Neural cell (in vitro differentiated cells): ENCODE measurements at regions not wholly inside any gene's neighbourhood (a gene's known extent, or its start where the extent isn't known, plus 50 kb on each side); places are given as distances from the start of the nearest gene placed in this dataset.

Source experiments
- H2AFZ ChIP-seq: fragments of 200-600, 300-800 bp; sonication (generic), shearing (Covaris generic); 2 replicates; pipeline ENCODE4 v1.6.0; 2014; ENCODE audit warnings: low read depth, mild to moderate bottlenecking, antibody characterized with exemption, low read length, moderate library complexity
- H3F3A ChIP-seq: fragments of 200-600 bp; shearing (Covaris generic); 2 replicates; pipeline ENCODE4 v1.6.1; 2016; ENCODE audit warnings: mild to moderate bottlenecking, moderate library complexity, mixed read lengths, antibody characterized with exemption, low read length; ENCODE audit not compliant: insufficient read depth, poor library complexity, severe bottlenecking
- H3K27ac ChIP-seq: fragments of 200-600, 300-800 bp; sonication (generic), shearing (Covaris generic); 2 replicates; pipeline ENCODE4 v1.5.1; 2014; ENCODE audit warnings: mild to moderate bottlenecking, low read length, moderate library complexity
- H3K27me3 ChIP-seq: fragments of 300-800, 200-600 bp; sonication (generic), shearing (Covaris generic); 2 replicates; pipeline ENCODE4 v1.6.0; 2014; ENCODE audit warnings: mild to moderate bottlenecking, low read depth, low read length, moderate library complexity; ENCODE audit not compliant: insufficient read depth
- H3K36me3 ChIP-seq: fragments of 300-800, 200-600 bp; sonication (generic), shearing (Covaris generic); 2 replicates; pipeline ENCODE4 v1.5.1; 2014; ENCODE audit warnings: mild to moderate bottlenecking, antibody characterized with exemption, low read length, moderate library complexity; ENCODE audit not compliant: insufficient read depth
- H3K4me2 ChIP-seq: fragments of 300-800, 200-600 bp; sonication (generic), shearing (Covaris generic); 2 replicates; pipeline ENCODE4 v1.6.0; 2014; ENCODE audit warnings: mild to moderate bottlenecking, low read length
- H3K4me3 ChIP-seq: fragments of 300-800, 200-600 bp; sonication (generic), shearing (Covaris generic); 2 replicates; pipeline ENCODE4 v1.5.1; 2014; ENCODE audit warnings: mild to moderate bottlenecking, low read length, moderate library complexity
- H3K79me2 ChIP-seq: fragments of 200-600 bp; shearing (Covaris generic); replicated peaks from 2 replicates; pipeline ENCODE4 v1.6.0; 2014; ENCODE audit warnings: mild to moderate bottlenecking, low read length, moderate library complexity; ENCODE audit not compliant: insufficient read depth
- H3K9ac ChIP-seq: fragments of 300-800, 200-600 bp; sonication (generic), shearing (Covaris generic); 2 replicates; pipeline ENCODE4 v1.6.1; 2016; ENCODE audit warnings: mild to moderate bottlenecking, low read length, mixed read lengths
- H3K9me2 ChIP-seq: fragments of 200-600 bp; shearing (Covaris generic); 2 replicates; pipeline ENCODE4 v1.6.1; 2016; ENCODE audit warnings: mild to moderate bottlenecking, low read length, mixed read lengths; ENCODE audit not compliant: insufficient read depth
- H3K9me3 ChIP-seq: fragments of 200-600, 300-800 bp; sonication (generic), shearing (Covaris generic); 2 replicates; pipeline ENCODE4 v1.6.1; 2016; ENCODE audit warnings: mild to moderate bottlenecking, mixed run types, low read length, moderate library complexity, mixed read lengths
- H4K20me1 ChIP-seq: fragments of 200-600 bp; shearing (Covaris generic); 2 replicates; pipeline ENCODE4 v1.6.1; 2016; ENCODE audit warnings: mild to moderate bottlenecking, mixed run types; ENCODE audit not compliant: insufficient read depth
- EP300 ChIP-seq: fragments of 450-650 bp; conservative IDR thresholded peaks from 2 replicates; pipeline ENCODE4 v1.6.1; 2014; ENCODE audit warnings: antibody characterized with exemption, mild to moderate bottlenecking, moderate library complexity; ENCODE audit not compliant: poor library complexity, severe bottlenecking
- EZH2 ChIP-seq: fragments of 200-600, 300-800 bp; shearing (Covaris generic), sonication (generic); IDR thresholded peaks from 2 replicates; pipeline ENCODE4 v1.6.1; 2014; ENCODE audit warnings: antibody characterized with exemption, low read length, borderline replicate concordance, mild to moderate bottlenecking; ENCODE audit not compliant: insufficient read depth, poor library complexity, severe bottlenecking
- MXI1 ChIP-seq: fragments of 450-650 bp; conservative IDR thresholded peaks from 2 replicates; pipeline ENCODE4 v1.6.1; 2014; ENCODE audit warnings: antibody characterized with exemption, mild to moderate bottlenecking; ENCODE audit not compliant: poor library complexity, severe bottlenecking
- POLR2AphosphoS5 ChIP-seq: IDR thresholded peaks from 2 replicates; pipeline ENCODE4 v1.6.1; 2012
- RAD21 ChIP-seq: fragments of 450-650 bp; conservative IDR thresholded peaks from 2 replicates; pipeline ENCODE4 v1.6.1; 2014; ENCODE audit warnings: antibody characterized with exemption, mild to moderate bottlenecking, moderate library complexity
- SMC3 ChIP-seq: fragments of 450-650 bp; conservative IDR thresholded peaks from 2 replicates; pipeline ENCODE4 v1.6.1; 2014; ENCODE audit warnings: antibody characterized with exemption, mild to moderate bottlenecking, moderate library complexity; ENCODE audit not compliant: poor library complexity
- TAF1 ChIP-seq: IDR thresholded peaks from 2 replicates; pipeline ENCODE4 v1.6.1; 2012; ENCODE audit warnings: low read depth
- TF ChIP-seq, protein P1 (sequence below): fragments of 450-650 bp; IDR thresholded peaks from 2 replicates; pipeline ENCODE4 v1.5.1; 2014; ENCODE audit warnings: antibody characterized with exemption, mild to moderate bottlenecking, moderate library complexity; ENCODE audit not compliant: poor library complexity, severe bottlenecking
- TF ChIP-seq, protein P2 (sequence below): IDR thresholded peaks from 2 replicates; pipeline ENCODE4 v1.6.1; 2012; ENCODE audit warnings: borderline replicate concordance

DNA sequence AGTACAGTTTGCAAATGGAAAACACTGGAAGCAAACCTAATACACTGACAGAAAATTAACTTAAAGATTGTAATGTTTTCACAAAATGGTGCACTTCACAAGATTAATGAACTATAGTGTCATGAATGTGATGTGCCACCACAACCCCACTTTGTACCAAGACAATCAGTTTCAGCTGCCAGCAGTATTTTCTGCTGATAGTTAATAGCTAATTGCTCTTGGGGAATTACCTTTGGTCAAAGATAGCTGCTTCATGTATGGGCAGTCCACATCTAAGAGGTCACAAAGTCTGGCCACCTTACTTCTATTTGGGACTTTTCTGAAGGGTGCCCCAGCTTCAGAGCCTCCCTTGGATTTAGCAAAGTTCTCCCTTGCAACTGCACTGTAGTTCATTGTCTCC is 254.0 kb downstream of the CALCRL start:
- no peak overlapping the region for H3K4me3 ChIP-seq
- TF ChIP-seq EP300 = no peak
- no peak for TF ChIP-seq POLR2AphosphoS5
- no peak for TF ChIP-seq RAD21
- no peak for TF ChIP-seq EZH2
- TF ChIP-seq, protein P1, sequence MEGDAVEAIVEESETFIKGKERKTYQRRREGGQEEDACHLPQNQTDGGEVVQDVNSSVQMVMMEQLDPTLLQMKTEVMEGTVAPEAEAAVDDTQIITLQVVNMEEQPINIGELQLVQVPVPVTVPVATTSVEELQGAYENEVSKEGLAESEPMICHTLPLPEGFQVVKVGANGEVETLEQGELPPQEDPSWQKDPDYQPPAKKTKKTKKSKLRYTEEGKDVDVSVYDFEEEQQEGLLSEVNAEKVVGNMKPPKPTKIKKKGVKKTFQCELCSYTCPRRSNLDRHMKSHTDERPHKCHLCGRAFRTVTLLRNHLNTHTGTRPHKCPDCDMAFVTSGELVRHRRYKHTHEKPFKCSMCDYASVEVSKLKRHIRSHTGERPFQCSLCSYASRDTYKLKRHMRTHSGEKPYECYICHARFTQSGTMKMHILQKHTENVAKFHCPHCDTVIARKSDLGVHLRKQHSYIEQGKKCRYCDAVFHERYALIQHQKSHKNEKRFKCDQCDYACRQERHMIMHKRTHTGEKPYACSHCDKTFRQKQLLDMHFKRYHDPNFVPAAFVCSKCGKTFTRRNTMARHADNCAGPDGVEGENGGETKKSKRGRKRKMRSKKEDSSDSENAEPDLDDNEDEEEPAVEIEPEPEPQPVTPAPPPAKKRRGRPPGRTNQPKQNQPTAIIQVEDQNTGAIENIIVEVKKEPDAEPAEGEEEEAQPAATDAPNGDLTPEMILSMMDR = no peak
- TF ChIP-seq, protein P2, sequence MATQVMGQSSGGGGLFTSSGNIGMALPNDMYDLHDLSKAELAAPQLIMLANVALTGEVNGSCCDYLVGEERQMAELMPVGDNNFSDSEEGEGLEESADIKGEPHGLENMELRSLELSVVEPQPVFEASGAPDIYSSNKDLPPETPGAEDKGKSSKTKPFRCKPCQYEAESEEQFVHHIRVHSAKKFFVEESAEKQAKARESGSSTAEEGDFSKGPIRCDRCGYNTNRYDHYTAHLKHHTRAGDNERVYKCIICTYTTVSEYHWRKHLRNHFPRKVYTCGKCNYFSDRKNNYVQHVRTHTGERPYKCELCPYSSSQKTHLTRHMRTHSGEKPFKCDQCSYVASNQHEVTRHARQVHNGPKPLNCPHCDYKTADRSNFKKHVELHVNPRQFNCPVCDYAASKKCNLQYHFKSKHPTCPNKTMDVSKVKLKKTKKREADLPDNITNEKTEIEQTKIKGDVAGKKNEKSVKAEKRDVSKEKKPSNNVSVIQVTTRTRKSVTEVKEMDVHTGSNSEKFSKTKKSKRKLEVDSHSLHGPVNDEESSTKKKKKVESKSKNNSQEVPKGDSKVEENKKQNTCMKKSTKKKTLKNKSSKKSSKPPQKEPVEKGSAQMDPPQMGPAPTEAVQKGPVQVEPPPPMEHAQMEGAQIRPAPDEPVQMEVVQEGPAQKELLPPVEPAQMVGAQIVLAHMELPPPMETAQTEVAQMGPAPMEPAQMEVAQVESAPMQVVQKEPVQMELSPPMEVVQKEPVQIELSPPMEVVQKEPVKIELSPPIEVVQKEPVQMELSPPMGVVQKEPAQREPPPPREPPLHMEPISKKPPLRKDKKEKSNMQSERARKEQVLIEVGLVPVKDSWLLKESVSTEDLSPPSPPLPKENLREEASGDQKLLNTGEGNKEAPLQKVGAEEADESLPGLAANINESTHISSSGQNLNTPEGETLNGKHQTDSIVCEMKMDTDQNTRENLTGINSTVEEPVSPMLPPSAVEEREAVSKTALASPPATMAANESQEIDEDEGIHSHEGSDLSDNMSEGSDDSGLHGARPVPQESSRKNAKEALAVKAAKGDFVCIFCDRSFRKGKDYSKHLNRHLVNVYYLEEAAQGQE = no peak
- TF ChIP-seq TAF1 = no peak
- no peak for TF ChIP-seq MXI1
- no peak for TF ChIP-seq SMC3
- no peaks in the 10 kb centered on the region for H3K9me2 ChIP-seq
- no peaks in the 10 kb centered on the region for H3K36me3 ChIP-seq
- H3K9ac ChIP-seq = no peak overlapping the region
- no peak overlapping the region for H3K4me2 ChIP-seq
- H4K20me1 ChIP-seq = no peaks in the 10 kb centered on the region
- H3K79me2 ChIP-seq = no peaks in the 10 kb centered on the region
- no peak overlapping the region for H3K27ac ChIP-seq
- H2AFZ ChIP-seq = no peak overlapping the region
- H3K9me3 ChIP-seq = no peaks in the 10 kb centered on the region
- no peaks in the 10 kb centered on the region for H3K27me3 ChIP-seq
- H3F3A ChIP-seq = no peaks in the 10 kb centered on the region

DNA sequence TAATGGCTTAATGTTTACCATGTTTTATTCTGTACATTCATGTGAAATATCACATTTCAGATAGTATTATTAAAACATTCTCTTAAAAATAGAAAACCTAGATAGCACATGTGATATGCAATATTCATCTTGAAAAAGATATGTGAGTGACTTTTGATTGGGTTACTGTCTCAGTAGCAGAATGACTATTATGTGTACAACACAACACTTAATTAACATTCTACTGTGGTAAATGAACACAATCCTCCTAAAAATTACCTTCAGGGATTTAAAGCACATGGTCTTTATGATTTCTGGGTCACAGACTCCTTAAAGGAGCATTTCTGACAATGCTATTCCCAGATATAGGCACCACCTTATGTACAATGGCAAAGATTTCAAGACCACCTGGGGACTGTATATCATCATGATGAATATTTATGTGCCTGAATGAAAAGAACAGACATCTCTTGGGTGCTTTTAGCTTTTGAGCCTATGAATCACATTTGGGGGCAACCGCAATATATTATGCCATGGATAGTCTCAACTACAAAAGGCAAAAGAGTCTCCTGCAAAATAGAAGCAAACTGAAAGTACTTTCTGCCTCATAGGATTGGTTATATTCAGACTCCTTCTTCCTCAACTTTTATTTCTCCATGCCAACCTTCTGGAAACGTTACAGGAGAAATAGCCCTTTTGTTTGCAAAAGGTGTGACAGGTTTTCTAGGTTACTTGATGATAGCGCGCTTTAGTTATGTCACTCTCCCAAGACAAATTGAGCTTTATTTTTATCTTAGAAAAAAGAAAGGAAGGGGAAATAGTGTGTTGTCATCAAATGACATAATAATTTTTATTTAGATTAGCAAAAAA is 259.0 kb downstream of the CALCRL start:
- H3K4me3 ChIP-seq = peak overlapping the region; percentile 42
- no peaks in the 10 kb centered on the region for H4K20me1 ChIP-seq
- TF ChIP-seq POLR2AphosphoS5 = peak; percentile 11
- TF ChIP-seq TAF1 = no peak
- peak; percentile 64 for TF ChIP-seq EP300
- TF ChIP-seq, protein P1 = no peak
- TF ChIP-seq, protein P2 = no peak
- TF ChIP-seq RAD21 = no peak
- TF ChIP-seq MXI1 = no peak
- no peak for TF ChIP-seq SMC3
- no peak for TF ChIP-seq EZH2
- H3K27ac ChIP-seq = peak overlapping the region; percentile 64
- peak overlapping the region; percentile 43 for H3K4me2 ChIP-seq
- no peaks in the 10 kb centered on the region for H3K79me2 ChIP-seq
- H3K9me3 ChIP-seq = no peaks in the 10 kb centered on the region
- H3K27me3 ChIP-seq = no peaks in the 10 kb centered on the region
- H3K9ac ChIP-seq = no peak overlapping the region
- no peaks in the 10 kb centered on the region for H3F3A ChIP-seq
- no peaks in the 10 kb centered on the region for H3K9me2 ChIP-seq
- no peak overlapping the region for H2AFZ ChIP-seq
- no peaks in the 10 kb centered on the region for H3K36me3 ChIP-seq
